Endothelial cell (in vitro differentiated cells): ENCODE measurements at regions not wholly inside any gene's neighbourhood (a gene's known extent, or its start where the extent isn't known, plus 50 kb on each side); places are given as distances from the start of the nearest gene placed in this dataset.

Source experiments
- DNase-seq: peaks from one replicate; pipeline ENCODE4 v3.0.0; 2021; ENCODE audit warnings: low spot score
- H3K27ac Mint-ChIP-seq: one replicate; pipeline ENCODE4 v1.8.0; 2021; ENCODE audit warnings: mixed read lengths, inconsistent platforms; ENCODE audit not compliant: unreplicated experiment
- H3K27me3 Mint-ChIP-seq: one replicate; pipeline ENCODE4 v1.8.0; 2021; ENCODE audit warnings: mild to moderate bottlenecking, moderate library complexity, mixed read lengths, inconsistent platforms; ENCODE audit not compliant: unreplicated experiment
- H3K36me3 Mint-ChIP-seq: one replicate; pipeline ENCODE4 v1.8.0; 2021; ENCODE audit warnings: mild to moderate bottlenecking, low read depth, mixed read lengths, inconsistent platforms; ENCODE audit not compliant: unreplicated experiment
- H3K4me1 Mint-ChIP-seq: one replicate; pipeline ENCODE4 v1.8.0; 2021; ENCODE audit warnings: mild to moderate bottlenecking, mixed read lengths, inconsistent platforms; ENCODE audit not compliant: unreplicated experiment
- H3K4me3 Mint-ChIP-seq: one replicate; pipeline ENCODE4 v1.8.0; 2021; ENCODE audit warnings: mild to moderate bottlenecking, mixed read lengths, inconsistent platforms; ENCODE audit not compliant: unreplicated experiment
- H3K9me3 Mint-ChIP-seq: one replicate; pipeline ENCODE4 v1.8.0; 2021; ENCODE audit warnings: mixed read lengths, inconsistent platforms; ENCODE audit not compliant: unreplicated experiment
- CTCF ChIP-seq: fragments of 200-600 bp; sonication (generic); IDR thresholded peaks from one replicate; pipeline ENCODE4 v1.5.0; 2021; ENCODE audit warnings: antibody characterized with exemption; ENCODE audit not compliant: unreplicated experiment

- no peak for DNase-seq
- peaks cover 18% of the 10 kb centered on the region for H3K9me3 Mint-ChIP-seq
- H3K36me3 Mint-ChIP-seq: peaks cover 4% of the 10 kb centered on the region
- TF ChIP-seq CTCF: no peak
- no peak overlapping the region for H3K27ac Mint-ChIP-seq
- H3K4me3 Mint-ChIP-seq: no peak overlapping the region
- no peaks in the 10 kb centered on the region for H3K4me1 Mint-ChIP-seq
- H3K27me3 Mint-ChIP-seq: peaks cover 2% of the 10 kb centered on the region
Measured at GRCh38 chr16:7160093-7160492, 172.6 kb upstream of the RBFOX1 start.

GRCh38 chr16:7158481-7158880, 174.2 kb upstream of the RBFOX1 start:
- no peak for DNase-seq
- Mint-ChIP-seq H3K27ac (no peak overlapping the region), H3K4me3 (no peak overlapping the region), H3K4me1 (no peaks in the 10 kb centered on the region), H3K9me3 (peaks cover 21% of the 10 kb centered on the region), H3K36me3 (peaks cover 4% of the 10 kb centered on the region), H3K27me3 (peaks cover 5% of the 10 kb centered on the region)
- no peak for TF ChIP-seq CTCF

GRCh38 chr16:7150230-7150629, 182.4 kb upstream of the RBFOX1 start:
- no peak for DNase-seq
- Mint-ChIP-seq H3K4me3 (no peak overlapping the region), H3K27me3 (peaks cover 8% of the 10 kb centered on the region), H3K4me1 (no peaks in the 10 kb centered on the region), H3K9me3 (peaks cover 41% of the 10 kb centered on the region), H3K27ac (no peak overlapping the region), H3K36me3 (no peaks in the 10 kb centered on the region)
- no peak for TF ChIP-seq CTCF

GRCh38 chr16:7148606-7149005, 184.0 kb upstream of the RBFOX1 start:
- no peak for TF ChIP-seq CTCF
- Mint-ChIP-seq H3K9me3 (peaks cover 38% of the 10 kb centered on the region), H3K27ac (no peak overlapping the region), H3K4me3 (no peak overlapping the region), H3K4me1 (no peaks in the 10 kb centered on the region), H3K27me3 (peaks cover 5% of the 10 kb centered on the region), H3K36me3 (no peaks in the 10 kb centered on the region)
- DNase-seq: no peak

DNA sequence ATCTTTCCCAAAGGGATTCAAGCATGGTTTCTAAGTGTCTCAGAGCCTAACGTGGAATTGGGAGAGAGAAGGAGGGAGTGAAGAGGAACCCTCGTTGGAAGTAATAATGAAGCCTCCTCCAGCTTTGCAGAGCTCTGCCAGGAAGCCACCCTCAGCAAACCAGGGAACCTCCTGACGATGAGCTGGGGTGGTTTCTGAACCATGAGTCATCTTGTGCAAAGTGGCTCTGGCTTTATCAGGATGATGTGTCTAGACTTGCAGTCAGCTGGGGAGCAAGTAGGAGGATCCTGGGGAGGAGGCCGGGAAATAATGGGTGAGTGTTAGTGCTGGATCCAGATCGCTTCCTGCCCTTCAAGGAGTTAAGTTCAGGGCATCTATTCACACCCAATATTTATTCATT, 191.7 kb upstream of the RBFOX1 start:
- H3K4me1 Mint-ChIP-seq: no peaks in the 10 kb centered on the region
- H3K9me3 Mint-ChIP-seq: peaks cover 48% of the 10 kb centered on the region
- peaks cover 4% of the 10 kb centered on the region for H3K36me3 Mint-ChIP-seq
- H3K4me3 Mint-ChIP-seq: no peak overlapping the region
- no peak overlapping the region for H3K27ac Mint-ChIP-seq
- H3K27me3 Mint-ChIP-seq: peaks cover 8% of the 10 kb centered on the region
- TF ChIP-seq CTCF: no peak
- DNase-seq: no peak
